GM12873 (cell line): ENCODE measurements at regions not wholly inside any gene's neighbourhood (a gene's known extent, or its start where the extent isn't known, plus 50 kb on each side); places are given as distances from the start of the nearest gene placed in this dataset.

Experiments
- CTCF ChIP-seq: IDR thresholded peaks from 2 replicates; pipeline ENCODE4 v1.5.1; 2012; ENCODE audit warnings: low read depth, mild to moderate bottlenecking, moderate library complexity, low read length, control low read depth; ENCODE audit not compliant: insufficient read depth; ENCODE audit errors: missing control alignments

- TF ChIP-seq CTCF = no peak
Observed at GRCh38 chr14:61178226-61179060, 102.7 kb downstream of the TMEM30B start.

- TF ChIP-seq CTCF = no peak
Observed at GRCh38 chr14:61177279-61178225, 103.6 kb downstream of the TMEM30B start.

GRCh38 chr14:61176686-61177085 is 104.5 kb downstream of the TMEM30B start:
- no peak for TF ChIP-seq CTCF

- no peak for TF ChIP-seq CTCF
Observed at GRCh38 chr14:61174987-61175386, 106.2 kb downstream of the TMEM30B start.

GRCh38 chr14:61174441-61174891 is 106.7 kb downstream of the TMEM30B start:
- TF ChIP-seq CTCF = no peak

- TF ChIP-seq CTCF = no peak
Observed at GRCh38 chr14:61171727-61172126, 109.4 kb downstream of the TMEM30B start.

GRCh38 chr14:61168141-61168540 is 113.0 kb downstream of the TMEM30B start:
- TF ChIP-seq CTCF = no peak
